ENCODE measurements at regions not wholly inside any gene's neighbourhood (a gene's known extent, or its start where the extent isn't known, plus 50 kb on each side); places are given as distances from the start of the nearest gene placed in this dataset.

GRCh38 chr6:80969439-80969838 lies 783.0 kb downstream of the TENT5A start:
- no peak overlapping the region for H3K4me2 ChIP-seq (ENCODE audit: low read length)
- no peak overlapping the region for H3K27ac ChIP-seq (ENCODE audit: low read depth, low read length)
- H3K9me3 ChIP-seq (ENCODE audit: control insufficient read depth in 1 of 2, insufficient read depth in 1 of 2, low read depth in 1 of 2, low read length in 2 of 2): no peaks in the 10 kb centered on the region
- intact Hi-C loops (cut with micrococcal nuclease): no loop called here
- no peaks in the 10 kb centered on the region for H3K79me2 ChIP-seq (ENCODE audit: insufficient read depth, low read length)
- no peaks in the 10 kb centered on the region for H4K20me1 ChIP-seq (ENCODE audit: insufficient read depth)
- TF ChIP-seq SIN3A (IDR thresholded peaks at IDR 0.05; ENCODE audit: low read depth) (no peak), POLR2AphosphoS5 (IDR thresholded peaks at IDR 0.05; ENCODE audit: low read depth, low read length) (no peak), YY1 (IDR thresholded peaks at IDR 0.05; ENCODE audit: extremely low read depth, insufficient replicate concordance, low read depth, low read length) (no peak), CEBPB (IDR thresholded peaks at IDR 0.05; ENCODE audit: low read depth) (no peak), ZFX (IDR thresholded peaks at IDR 0.05) (no peak), EGR1 (IDR thresholded peaks at IDR 0.05; ENCODE audit: low read depth) (no peak), ZNF274 (IDR thresholded peaks at IDR 0.05; ENCODE audit: low read depth, low read length) (no peak), TCF7L2 (IDR thresholded peaks at IDR 0.05; ENCODE audit: borderline replicate concordance, extremely low read depth, insufficient read depth, insufficient read length) (no peak), POLR2A (IDR thresholded peaks at IDR 0.05; ENCODE audit: borderline replicate concordance, extremely low read depth, insufficient read depth, insufficient read length) (no peak), CBX3 (IDR thresholded peaks at IDR 0.05; ENCODE audit: low read depth) (no peak), EZH2phosphoT487 (IDR thresholded peaks at IDR 0.05; ENCODE audit: borderline replicate concordance) (no peak)
- TF ChIP-seq, protein P1, sequence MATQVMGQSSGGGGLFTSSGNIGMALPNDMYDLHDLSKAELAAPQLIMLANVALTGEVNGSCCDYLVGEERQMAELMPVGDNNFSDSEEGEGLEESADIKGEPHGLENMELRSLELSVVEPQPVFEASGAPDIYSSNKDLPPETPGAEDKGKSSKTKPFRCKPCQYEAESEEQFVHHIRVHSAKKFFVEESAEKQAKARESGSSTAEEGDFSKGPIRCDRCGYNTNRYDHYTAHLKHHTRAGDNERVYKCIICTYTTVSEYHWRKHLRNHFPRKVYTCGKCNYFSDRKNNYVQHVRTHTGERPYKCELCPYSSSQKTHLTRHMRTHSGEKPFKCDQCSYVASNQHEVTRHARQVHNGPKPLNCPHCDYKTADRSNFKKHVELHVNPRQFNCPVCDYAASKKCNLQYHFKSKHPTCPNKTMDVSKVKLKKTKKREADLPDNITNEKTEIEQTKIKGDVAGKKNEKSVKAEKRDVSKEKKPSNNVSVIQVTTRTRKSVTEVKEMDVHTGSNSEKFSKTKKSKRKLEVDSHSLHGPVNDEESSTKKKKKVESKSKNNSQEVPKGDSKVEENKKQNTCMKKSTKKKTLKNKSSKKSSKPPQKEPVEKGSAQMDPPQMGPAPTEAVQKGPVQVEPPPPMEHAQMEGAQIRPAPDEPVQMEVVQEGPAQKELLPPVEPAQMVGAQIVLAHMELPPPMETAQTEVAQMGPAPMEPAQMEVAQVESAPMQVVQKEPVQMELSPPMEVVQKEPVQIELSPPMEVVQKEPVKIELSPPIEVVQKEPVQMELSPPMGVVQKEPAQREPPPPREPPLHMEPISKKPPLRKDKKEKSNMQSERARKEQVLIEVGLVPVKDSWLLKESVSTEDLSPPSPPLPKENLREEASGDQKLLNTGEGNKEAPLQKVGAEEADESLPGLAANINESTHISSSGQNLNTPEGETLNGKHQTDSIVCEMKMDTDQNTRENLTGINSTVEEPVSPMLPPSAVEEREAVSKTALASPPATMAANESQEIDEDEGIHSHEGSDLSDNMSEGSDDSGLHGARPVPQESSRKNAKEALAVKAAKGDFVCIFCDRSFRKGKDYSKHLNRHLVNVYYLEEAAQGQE (IDR thresholded peaks at IDR 0.05; ENCODE audit: low read depth): no peak
- DNase-seq (ENCODE audit: low read depth, low spot score) (peak; percentile 12), ATAC-seq (peak; percentile 58)
- no peaks in the 10 kb centered on the region for H3K27me3 ChIP-seq (ENCODE audit: insufficient read depth, low read length)
- RAD21 ChIA-PET (ENCODE audit: low non-redundant PET in 1 of 2, low total read pairs in 2 of 2, uncharacterized antibody in 2 of 2, unreplicated experiment in 2 of 2): no interaction called here
- no peak overlapping the region for H3K9ac ChIP-seq (ENCODE audit: low read length)
- POLR2A ChIA-PET: no interaction called here
- no TSS peak for BruUV-seq (replicated peaks)
- CTCF ChIA-PET: no interaction called here
- H3K36me3 ChIP-seq (ENCODE audit: control insufficient read depth in 1 of 2, insufficient read depth in 2 of 2, low read length in 2 of 2): no peaks in the 10 kb centered on the region
- H3K4me1 ChIP-seq (ENCODE audit: control insufficient read depth in 1 of 2, insufficient read depth in 2 of 2, low read length in 2 of 2): 0 out of 4 replicates have a peak, but pooled peaks cover 0 to 3% of the 10 kb centered on the region in 2 experiments
- no peak overlapping the region for H3K4me3 ChIP-seq (replicated peaks in 1 of 2; ENCODE audit: low read depth in 1 of 2, low read length in 2 of 2)
- H3K9me2 ChIP-seq (ENCODE audit: insufficient read depth): no peaks in the 10 kb centered on the region
- H2AFZ ChIP-seq (ENCODE audit: low read depth, low read length, poor library complexity, severe bottlenecking): peak overlapping the region; percentile 44
